ENCODE measurements at regions not wholly inside any gene's neighbourhood (a gene's known extent, or its start where the extent isn't known, plus 50 kb on each side); places are given as distances from the start of the nearest gene placed in this dataset.

DNA sequence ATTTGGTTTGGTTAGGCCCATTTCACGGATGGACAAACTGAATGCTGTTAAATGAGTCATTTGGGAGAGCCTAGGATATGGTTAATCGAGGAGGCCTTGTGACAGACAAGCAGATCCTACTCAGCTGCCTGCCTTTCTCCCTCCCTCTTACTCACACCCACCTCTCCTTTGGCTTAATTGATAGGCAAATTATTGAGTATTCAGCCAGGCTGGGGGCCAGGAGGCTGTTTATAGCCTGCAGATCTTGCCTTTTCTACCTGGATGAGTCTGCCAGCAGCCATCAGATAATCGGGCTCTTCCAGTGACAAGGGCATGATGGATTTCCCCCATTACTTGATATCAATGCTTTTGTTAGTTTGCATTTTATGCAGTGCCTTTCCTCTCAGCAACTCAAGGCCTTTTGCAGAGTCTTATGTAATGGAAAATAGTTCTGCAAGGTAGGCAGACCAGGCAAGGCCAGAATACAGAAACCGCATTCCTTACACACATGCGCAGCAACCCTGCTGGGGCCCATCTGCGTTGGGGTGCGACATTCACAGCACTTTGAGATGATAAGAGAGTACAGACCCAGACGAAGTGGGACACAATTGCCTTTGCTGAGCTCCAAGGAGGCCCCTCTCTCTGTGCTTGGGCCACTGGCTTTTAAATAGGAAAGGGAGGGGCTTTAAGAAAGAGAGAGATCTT lies 96.2 kb upstream of the ATP6AP2 start:
- DNase-seq: no peak

DNA sequence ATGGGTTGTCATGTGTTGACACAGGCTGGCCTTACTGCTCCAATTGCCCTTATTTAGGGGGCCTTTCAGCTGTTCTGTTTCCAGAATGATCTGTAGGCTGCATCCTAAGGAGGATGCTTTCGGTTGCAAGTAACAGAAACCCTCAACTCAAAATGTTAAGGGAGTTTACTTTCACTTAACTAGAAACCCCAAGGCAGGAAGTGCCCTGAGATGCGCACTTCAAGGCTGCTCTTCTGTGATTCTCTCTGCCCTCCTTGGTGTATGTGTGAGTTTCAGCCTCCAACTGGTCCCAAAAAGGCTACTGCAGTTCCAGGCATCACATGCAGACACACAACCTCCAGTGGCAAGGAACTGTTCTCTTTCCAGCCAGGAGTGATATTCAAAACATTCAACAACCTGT lies 97.3 kb upstream of the ATP6AP2 start:
- DNase-seq: no peak

DNA sequence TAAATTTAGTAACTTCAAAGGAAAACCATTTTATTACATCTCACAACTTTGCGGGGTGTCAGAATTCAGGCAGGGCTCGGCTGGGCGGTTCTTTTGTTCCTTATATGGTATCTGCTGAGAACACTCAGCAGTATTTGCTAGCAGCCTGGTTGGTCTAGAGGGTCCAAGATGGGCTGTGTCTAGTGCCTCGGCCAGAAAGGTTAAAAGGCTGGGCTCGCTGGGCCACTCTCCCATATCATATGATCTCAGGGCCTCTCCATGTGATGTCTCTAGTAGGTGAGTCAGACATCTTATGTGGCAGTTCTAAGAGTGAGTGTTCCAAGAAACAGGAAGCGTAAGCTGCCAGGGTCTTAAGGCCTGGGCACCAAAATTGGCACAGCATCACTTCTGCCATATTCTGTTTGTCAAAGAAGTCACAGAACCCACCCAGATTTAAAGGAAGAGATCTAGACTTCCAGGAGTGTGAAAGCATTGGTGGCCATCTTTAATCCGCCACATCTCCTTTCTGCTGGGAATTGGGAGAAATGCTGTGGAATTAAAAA lies 100.9 kb upstream of the ATP6AP2 start:
- peak; percentile 6 for DNase-seq

DNA sequence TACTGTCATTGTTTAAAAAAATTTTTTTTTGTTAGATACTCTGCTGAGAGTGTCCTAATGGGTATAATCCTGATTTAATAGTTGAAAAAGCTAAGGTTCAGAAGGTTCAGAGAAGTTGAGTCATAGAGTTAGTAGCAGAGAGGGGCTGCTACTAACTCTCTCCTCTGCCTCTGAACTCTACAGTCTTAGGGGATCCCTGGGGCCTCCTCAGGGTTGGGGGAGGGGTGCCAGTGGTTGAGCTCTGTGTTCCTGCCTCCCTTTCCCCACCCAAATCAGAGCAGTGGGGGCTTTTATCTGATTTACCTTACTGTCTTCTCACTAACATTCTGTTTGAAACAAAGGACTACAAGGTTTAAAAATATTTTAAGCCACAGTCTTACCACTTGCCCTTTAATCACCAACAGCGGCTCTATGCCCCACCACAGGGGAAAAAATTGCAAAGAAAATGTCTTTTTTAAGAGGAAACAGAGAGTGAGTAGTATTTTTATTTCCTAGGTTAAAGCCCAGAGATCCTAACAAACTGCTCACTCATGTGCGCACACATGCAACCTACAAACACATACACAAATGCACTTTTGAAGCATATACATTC lies 102.2 kb upstream of the ATP6AP2 start:
- DNase-seq: no peak

DNA sequence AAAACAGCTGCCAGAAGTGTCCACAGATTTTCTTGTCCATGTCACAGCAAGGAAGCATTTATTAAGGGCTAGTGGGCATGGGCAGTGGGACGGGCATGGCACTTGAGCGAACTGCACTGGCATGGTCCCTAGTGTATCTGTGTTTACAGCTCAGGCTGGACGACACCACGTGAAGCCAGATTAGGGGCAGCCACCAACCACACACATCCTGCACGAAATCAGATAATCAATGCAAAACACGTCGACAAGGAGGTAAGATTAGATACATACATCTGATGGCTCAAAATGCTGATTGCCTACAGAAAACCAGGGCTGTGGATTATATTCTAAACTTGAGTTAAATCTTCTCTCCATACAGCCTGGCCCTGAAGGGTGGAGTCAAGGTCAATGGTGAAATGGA lies 103.8 kb upstream of the ATP6AP2 start:
- DNase-seq: no peak

DNA sequence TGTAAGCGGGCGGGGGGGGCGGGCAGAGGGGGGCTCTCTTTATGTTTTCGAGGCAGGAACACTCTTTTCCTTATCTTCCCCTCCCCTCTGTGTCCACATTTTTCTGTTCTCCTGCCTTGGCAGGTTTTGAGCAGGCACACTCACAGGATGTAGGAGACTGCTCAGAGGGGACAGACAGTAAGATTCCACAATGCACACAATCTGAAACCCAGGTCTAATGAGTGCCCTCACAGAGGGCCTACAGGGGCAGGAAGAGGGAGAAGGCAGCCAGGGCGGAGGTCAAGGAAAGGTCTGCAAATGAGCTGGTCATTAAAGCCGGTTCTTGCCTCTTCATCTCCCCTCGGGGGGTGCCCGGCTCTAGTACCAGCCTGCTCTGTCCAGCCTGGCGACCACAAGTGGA lies 106.1 kb upstream of the ATP6AP2 start:
- DNase-seq: no peak

DNA sequence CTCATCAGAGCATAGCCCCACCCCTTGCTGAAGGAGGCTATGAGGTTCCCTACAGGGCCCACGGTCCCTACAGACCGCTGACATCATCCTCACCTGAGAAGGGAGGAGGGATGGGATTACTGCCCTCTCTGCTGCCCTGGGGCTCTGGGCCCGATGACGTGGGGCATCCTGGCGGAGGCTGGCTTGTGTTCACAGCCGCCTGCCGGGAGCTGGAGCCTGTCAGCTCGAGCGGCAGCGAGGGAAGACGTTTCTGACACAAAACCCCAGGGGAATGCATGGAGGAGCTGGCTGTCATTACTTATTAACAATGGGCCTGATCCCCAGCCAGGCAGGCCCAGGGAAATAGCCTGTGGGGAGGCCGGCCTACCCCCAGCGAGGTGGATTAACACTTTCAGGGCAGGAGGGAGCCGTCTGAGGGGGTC lies 106.6 kb upstream of the ATP6AP2 start:
- DNase-seq: no peak

DNA sequence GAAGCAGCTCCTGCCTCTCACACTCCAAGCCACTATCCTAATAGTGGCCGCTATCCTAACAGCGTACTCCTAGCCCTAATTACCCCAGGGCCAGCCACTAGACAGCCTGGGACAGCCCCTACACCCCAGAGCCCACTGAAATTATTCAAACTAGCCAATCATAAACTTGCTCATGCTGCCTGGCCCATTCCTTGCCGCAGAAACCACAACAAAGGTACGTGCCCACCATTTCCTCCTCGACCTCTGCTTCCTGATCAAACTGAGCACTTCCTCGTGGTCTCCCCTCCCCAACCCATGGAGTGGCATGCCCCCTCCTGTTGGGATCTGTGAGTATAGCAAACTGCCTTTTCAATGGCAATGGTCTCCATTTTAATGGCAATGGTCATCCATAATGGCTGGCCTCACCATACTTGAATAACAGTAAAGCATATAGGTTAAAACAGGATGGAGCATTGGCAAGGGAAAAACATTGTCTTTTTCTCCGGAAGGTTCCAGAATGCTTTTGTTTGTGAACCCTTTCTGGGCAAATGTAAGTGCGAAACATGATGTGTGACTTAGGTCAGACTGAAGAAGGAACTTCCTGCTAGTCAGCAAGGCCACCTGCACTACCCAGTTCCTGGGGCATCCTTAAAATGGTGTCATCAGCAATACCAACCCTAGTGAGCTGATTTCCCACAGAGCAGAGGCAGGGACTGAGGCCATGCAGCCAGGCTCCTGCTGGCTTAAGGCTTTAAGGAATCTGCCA lies 107.1 kb upstream of the ATP6AP2 start:
- DNase-seq: no peak

DNA sequence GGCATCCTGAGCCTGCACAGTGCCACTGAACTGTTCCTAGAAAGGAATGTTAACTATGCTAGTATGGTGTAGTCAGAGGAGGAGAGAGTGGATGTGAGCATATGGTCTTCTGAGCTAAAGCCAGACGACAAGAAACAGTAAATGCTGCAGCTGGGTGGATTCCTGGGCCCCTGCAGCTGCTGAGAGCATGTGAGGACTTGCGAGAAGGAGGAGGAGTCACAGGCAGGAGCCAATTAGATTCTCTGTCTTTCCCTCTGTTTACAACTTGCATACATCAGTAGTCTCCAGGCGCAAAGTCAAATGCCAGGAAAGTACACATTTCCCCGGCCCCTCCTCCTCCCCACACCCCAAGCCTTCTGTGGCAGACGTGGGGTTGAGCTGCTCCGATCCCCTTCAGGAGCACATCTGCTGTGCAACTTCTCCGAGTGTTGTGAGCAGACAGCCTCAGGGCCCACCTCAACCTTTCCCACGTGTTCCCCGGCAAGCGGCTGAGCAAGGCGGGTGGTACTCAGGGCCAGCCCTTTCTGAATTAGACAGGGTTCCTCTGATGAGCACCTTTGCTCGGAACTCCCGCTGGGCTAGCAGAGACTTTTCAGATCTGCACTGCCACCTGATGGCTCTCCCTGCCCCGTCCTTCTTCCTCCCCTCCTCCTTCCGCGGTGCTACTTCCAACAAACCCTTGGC lies 108.7 kb upstream of the ATP6AP2 start:
- peak; percentile 41 for DNase-seq

DNA sequence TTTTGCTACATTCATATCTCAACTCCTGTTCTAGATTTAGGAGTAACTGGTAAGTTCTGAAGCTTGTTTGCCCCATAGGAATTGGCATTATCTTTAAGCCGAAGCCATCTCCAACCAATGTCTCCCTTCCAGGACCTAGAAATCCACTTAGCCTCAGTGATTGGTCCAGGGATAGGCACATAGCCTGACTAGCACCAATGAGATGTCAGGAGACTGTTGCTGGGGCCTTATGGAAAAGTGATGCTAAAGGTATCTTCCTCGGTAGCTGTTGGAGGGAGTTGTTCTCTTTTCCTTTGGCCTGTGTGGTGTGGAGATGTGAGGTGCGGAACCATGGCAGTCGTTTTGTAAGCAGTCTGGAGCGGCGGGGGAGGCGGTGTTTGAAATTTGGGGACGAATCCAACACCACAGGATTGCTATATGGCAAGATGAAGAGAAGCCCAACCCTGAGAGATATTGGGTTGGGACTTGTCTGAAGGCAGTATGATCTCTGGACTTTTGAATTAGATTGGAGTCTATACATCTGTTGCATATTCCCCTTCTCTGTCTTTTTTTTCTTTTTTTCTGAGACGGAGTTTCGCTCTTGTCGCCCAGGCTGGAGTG lies 109.8 kb upstream of the ATP6AP2 start:
- no peak for DNase-seq

DNA sequence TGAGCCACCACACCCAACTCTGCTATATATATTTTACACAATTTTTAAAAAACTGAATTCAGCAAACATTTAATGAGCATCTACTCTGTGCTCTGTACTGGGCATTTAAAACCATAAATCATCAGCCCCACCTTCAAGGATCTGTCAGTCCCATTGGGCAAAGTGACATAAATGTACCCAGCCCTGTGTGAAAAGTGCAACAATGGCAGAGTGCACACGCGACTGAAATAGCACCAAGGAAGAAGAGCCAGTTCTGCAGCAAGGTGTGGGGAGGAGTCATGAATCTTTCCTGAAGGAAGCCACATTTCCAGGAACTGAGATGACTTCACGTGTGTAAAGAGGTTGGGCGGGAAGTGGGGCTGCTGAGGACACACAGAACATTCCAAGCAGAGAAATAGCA lies 111.5 kb upstream of the ATP6AP2 start:
- DNase-seq: no peak

DNA sequence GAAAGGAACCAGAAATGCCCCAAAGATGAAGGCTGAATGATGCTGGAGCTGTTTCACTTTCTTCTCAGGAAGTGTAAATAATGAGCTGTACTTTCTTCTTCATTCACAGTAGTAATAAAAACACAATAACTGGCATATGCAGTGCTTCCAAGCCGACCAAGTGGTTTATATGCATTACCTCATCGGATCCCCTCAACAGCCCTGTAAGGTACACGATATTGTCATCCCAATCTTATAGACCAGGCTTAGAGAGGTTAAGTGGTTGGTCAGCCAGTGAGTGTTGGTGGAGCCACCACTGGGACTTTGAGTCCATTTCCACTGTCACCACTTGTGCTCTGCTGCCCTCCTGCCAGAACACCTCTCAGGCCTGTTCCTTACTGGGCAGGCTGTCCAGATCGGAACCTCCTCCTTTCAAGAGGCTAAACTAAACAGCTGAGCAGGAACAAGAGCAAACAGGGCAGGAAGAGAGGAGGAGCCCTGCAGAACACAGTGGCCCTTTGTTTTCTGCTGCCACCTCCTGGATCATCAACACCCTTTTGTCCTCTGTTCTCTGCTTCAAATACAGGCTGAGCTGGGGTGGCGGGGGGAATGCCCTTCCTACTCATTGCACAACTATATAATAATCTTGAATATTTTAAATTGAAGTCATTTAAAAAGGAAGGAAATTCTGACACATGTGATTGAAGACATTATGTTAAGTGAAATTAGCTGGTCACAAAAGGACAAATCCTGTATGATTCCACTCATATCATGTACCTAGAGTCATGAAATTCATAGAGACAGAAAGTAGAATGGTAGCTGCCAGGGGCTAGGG lies 112.5 kb upstream of the ATP6AP2 start:
- DNase-seq: peak; percentile 9

DNA sequence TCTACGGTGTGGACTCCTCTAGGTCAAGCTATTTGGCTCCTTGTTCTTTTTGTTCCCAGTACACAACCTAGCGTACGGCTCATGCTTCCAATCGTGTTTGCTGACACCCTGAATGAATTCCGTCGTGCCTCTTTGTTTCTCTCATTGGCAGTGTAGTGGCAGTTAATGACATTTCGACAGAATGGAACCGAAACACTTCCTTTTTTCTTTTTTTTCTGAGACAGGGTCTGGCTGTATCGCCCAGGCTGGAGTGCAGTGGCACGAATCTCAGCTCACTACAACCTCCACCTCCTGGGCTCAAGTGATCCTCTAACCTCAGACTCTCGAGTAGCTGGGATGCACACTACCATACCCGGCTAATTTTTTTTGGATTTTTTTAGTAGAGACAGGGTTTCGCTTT lies 113.3 kb upstream of the ATP6AP2 start:
- no peak for DNase-seq

DNA sequence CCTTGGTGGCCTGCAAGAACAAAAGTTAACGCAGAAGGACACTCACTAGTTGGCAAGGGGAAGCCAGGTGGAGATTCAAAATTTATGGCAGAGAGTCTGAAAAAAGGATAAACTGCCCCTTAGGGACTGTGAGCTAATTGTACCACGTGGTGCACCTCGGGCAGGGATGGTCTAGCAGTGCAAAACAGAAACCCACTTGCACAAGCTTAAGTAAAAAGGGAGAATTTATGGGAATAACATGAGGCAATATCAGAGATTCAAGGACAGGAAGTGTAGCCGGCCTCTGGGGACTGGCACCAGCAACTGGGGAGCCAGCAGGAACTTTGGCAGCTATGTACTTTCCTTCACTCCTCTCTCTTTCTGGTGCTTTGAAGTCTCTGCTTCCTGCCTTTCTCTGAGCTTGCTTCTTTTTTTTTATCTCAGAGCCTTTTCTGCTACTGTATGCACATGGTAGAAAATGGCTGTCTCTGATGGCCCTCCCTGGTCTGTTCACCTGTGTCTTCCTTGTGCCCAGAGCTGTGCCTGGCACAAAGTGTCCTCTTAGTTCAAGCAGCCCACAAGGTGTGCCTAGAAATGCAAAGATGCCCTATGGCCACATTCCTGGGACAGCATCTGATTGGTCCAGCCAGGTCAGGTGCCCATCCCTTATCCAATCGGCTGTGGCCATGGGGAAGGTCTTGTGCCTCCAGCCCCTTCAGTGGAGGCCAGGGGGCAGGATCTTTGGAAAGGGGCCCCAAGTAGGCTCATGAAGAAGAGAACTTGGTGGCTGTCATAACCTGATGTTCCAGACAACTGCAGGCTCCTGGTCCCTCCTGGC lies 114.8 kb upstream of the ATP6AP2 start:
- no peak for DNase-seq

DNA sequence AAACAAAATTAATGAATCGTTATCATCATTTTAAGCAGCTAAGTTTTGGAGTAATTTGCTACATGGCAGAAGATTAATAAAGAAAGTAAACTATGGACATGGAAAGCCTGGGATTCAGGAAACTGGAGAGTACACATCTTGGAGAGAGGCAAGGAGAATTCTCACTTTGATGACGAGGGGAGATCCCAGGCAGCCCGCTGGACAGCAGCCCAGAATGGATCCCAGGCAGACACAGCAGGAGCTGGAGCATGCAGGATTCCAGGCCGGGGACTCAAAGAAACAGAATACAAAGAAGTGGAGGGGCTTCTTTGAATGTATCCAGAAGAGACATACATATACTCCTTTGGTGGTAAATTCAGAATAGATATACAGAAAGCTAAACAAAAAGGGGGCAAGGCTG lies 118.0 kb upstream of the ATP6AP2 start:
- no peak for DNase-seq

DNA sequence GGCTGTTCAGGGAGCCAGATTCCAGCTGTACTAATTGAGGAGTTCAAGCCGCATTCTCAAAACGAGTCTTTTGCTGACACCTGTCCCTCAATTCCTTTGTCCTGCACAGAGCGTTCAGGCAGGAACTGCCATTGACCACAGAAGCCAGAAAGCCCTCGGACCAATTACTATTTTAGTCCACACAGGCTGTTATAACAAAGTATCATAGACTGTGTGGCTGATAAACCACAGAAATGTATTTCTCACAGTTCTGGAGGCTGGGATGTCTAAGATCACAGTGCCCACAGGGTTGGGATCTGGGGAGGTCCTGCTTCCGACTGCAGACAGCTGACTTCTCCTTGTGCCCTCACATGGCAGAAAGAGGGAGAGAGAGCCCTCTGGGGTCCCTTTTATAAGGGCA lies 119.8 kb upstream of the ATP6AP2 start:
- DNase-seq: no peak

DNA sequence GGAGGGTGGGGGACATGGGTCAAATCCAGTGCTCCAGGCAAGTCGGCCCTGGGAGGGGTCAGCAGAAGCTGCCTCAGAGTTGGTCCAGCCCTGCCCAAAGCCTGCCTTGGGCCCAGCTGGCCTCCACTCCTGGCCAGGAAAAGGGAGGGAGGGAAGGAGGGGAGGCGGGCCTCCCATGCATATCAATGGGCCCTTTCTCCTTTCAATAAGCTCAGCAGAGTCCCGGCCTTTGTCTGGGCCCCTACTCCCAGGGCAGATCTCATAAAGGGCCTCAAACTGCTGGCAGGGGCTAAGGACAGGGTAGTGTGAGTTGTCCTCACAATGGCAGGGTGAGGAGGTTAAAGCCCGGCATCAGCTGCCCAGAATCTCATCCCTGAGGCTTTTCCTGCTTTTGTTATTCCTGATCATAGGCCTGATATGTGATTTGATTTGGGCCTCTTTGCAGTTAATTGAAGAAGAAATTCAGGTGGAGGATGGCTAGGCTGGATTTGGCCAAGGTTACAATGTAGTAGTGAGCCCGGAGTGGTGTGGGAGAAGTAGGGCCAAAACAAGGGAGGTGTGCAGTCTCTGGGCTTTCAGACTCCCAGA lies 121.1 kb upstream of the ATP6AP2 start:
- no peak for DNase-seq

DNA sequence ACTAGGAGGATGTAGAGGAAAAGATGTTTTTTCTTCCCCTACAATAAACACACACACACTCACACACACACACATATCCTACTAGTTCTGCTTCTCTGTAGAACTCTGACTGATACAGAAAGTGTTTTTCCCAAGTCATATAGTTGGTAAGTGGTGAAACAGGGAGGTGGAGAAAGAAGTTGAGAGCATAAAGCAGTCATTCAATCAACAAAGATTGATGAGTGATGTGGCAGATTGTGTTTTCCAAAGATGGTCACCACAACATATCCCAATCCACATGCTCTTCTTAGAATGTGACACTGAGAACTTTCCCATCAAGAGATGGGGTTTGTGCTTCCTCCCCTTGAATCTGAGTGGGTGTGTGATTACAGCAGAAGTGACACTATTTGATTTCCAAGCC lies 123.4 kb upstream of the ATP6AP2 start:
- DNase-seq: no peak

DNA sequence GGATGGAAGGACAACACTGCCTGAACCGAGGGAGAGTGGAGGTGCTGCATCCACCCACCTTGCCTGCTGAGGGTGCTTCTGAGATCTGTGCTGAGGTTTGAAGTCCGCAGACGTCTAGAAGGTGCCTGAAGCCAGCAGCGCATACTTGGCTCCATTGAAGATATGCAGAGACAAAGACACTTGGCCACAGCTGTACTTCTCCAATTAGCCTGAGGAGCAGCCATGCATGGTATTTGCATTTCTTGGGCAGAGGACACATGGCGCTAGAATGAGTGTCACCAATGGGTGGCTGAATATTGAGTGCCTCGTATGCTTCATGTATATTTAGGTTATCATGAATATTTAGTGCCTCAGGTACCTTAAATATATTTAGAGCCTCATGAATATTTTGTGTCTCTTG lies 128.7 kb upstream of the ATP6AP2 start:
- no peak for DNase-seq

DNA sequence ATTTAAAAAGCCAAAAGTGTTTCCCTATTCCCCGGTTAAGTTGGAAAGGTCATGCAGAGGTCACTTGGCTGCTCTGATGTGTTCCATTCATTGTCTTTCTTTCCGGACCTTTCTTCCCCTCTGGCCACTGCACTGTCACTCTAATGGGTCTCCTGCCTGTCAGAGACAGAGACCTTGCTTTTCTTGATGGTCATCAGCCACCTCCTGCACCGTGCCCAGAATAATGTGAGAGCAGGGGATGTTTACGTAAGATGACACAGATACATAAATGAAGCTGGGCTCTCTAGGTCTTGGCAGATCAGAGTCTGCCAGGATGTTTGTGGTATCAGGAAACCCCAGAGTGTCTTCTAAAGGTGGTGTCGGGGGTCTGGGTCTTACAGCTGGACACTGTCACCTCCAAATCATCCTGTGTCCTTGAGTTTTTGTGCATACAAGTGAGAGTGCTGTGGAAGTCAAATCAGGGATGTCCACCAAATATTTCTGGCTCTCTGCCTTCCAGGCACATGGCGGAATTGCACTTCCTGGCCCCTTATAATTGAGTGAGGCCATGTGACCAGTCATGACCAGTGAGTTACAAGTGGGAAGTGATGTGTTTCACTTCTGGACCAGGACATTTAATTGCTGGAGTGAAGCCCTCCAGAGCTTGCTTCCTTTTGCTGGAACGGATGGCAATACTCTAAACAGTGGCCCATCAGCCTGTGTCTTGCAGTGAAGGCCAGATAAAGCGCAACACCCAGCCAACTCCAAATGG lies 130.6 kb upstream of the ATP6AP2 start:
- no peak for DNase-seq
